Mesenchymal stem cell (in vitro differentiated cells and primary cell): ENCODE measurements at regions not wholly inside any gene's neighbourhood (a gene's known extent, or its start where the extent isn't known, plus 50 kb on each side); places are given as distances from the start of the nearest gene placed in this dataset.
"Not testable (repeated sequence)": the region's sequence is repeated elsewhere in the genome, so short reads cannot be mapped to it uniquely, and the experiment has no call there.

Source experiments
- DNase-seq: peaks from one replicate; pipeline ENCODE4 v3.0.0-alpha.2; 2013
- H2AFZ ChIP-seq: one replicate; pipeline ENCODE4 v1.6.1; 2013; ENCODE audit warnings: low read depth, mild to moderate bottlenecking, control low read depth, inconsistent platforms, low read length, moderate library complexity
- H2AK5ac ChIP-seq: 2 replicates; pipeline ENCODE4 v1.6.1; 2013; ENCODE audit warnings: low read length, moderate library complexity, mild to moderate bottlenecking, inconsistent platforms; ENCODE audit not compliant: severe bottlenecking
- H2BK120ac ChIP-seq: one replicate; pipeline ENCODE4 v1.6.1; 2013; ENCODE audit warnings: low read depth, mild to moderate bottlenecking, inconsistent platforms, low read length, moderate library complexity
- H2BK12ac ChIP-seq, 2 experiments: one replicate each; pipeline ENCODE4 v1.6.1; 2013; ENCODE audit warnings: inconsistent platforms in 2 of 2, low read length in 2 of 2, mild to moderate bottlenecking in 2 of 2, moderate library complexity in 2 of 2, control low read depth in 1 of 2
- H2BK15ac ChIP-seq: one replicate; pipeline ENCODE4 v1.6.1; 2013; ENCODE audit warnings: mild to moderate bottlenecking, low read depth, inconsistent platforms; ENCODE audit not compliant: poor library complexity, severe bottlenecking
- H2BK5ac ChIP-seq: 2 replicates; pipeline ENCODE4 v1.6.1; 2013; ENCODE audit warnings: low read depth, mild to moderate bottlenecking, low read length, control low read depth, inconsistent platforms; ENCODE audit not compliant: poor library complexity, severe bottlenecking
- H3K14ac ChIP-seq, 2 experiments: one replicate each; pipeline ENCODE4 v1.6.1; 2013; ENCODE audit warnings: inconsistent platforms in 2 of 2, low read length in 2 of 2, control low read depth in 1 of 2, mild to moderate bottlenecking in 1 of 2, moderate library complexity in 1 of 2
- H3K18ac ChIP-seq, 2 experiments: one replicate each; pipeline ENCODE4 v1.6.1; 2013; ENCODE audit warnings: inconsistent platforms in 2 of 2, low read length in 2 of 2, control low read depth in 1 of 2, low read depth in 1 of 2, mild to moderate bottlenecking in 1 of 2
- H3K23ac ChIP-seq, 2 experiments: one replicate each; pipeline ENCODE4 v1.6.1; 2013; ENCODE audit warnings: inconsistent platforms in 2 of 2, low read length in 2 of 2, mild to moderate bottlenecking in 2 of 2, moderate library complexity in 2 of 2, control low read depth in 1 of 2
- H3K27ac ChIP-seq: 2 replicates; pipeline ENCODE4 v1.5.1; 2013; ENCODE audit warnings: mild to moderate bottlenecking, moderate library complexity, low read length, control low read depth, inconsistent platforms; ENCODE audit not compliant: poor library complexity, severe bottlenecking
- H3K27me3 ChIP-seq, 2 experiments: 2 replicates each; pipeline versions ENCODE4 v1.6.1 to v1.7.0; 2013; ENCODE audit warnings: low read length in 2 of 2, mild to moderate bottlenecking in 2 of 2, moderate library complexity in 2 of 2, control low read depth in 1 of 2, inconsistent platforms in 1 of 2; ENCODE audit not compliant: control insufficient read depth in 1 of 2, insufficient read depth in 1 of 2
- H3K36me3 ChIP-seq, 2 experiments: 2 replicates each; pipeline versions ENCODE4 v1.6.1 to v1.7.0; 2013; ENCODE audit warnings: low read length in 2 of 2, control low read depth in 1 of 2, inconsistent platforms in 1 of 2, low read depth in 1 of 2, mild to moderate bottlenecking in 1 of 2; ENCODE audit not compliant: insufficient read depth in 2 of 2, control insufficient read depth in 1 of 2
- H3K4ac ChIP-seq, 2 experiments: one replicate each; pipeline ENCODE4 v1.6.1; 2013; ENCODE audit warnings: inconsistent platforms in 2 of 2, low read length in 2 of 2, mild to moderate bottlenecking in 2 of 2, moderate library complexity in 2 of 2, control low read depth in 1 of 2, low read depth in 1 of 2
- H3K4me1 ChIP-seq: 2 replicates; pipeline ENCODE4 v1.6.1; 2013; ENCODE audit warnings: low read depth, low read length, control low read depth; ENCODE audit not compliant: control insufficient read depth, insufficient read depth
- H3K4me2 ChIP-seq: 2 replicates; pipeline ENCODE4 v1.6.1; 2013; ENCODE audit warnings: low read length, mild to moderate bottlenecking, inconsistent platforms; ENCODE audit not compliant: poor library complexity, severe bottlenecking
- H3K4me3 ChIP-seq, 2 experiments: 2 replicates each; pipeline versions ENCODE4 v1.5.1 to v1.7.0; 2013; ENCODE audit warnings: low read length in 2 of 2, mild to moderate bottlenecking in 2 of 2, control low read depth in 1 of 2, low read depth in 1 of 2; ENCODE audit not compliant: insufficient read depth in 1 of 2
- H3K79me1 ChIP-seq: replicated peaks from 2 replicates; pipeline ENCODE4 v1.6.1; 2013; ENCODE audit warnings: mild to moderate bottlenecking, control low read depth, low read length, inconsistent platforms; ENCODE audit not compliant: poor library complexity, severe bottlenecking
- H3K9ac ChIP-seq: 2 replicates; pipeline ENCODE4 v1.7.0; 2013; ENCODE audit warnings: mild to moderate bottlenecking, low read length, moderate library complexity
- H3K9me3 ChIP-seq: 2 replicates; pipeline ENCODE4 v1.7.0; 2013; ENCODE audit warnings: mild to moderate bottlenecking, low read length; ENCODE audit not compliant: control insufficient read depth
- H4K8ac ChIP-seq: one replicate; pipeline ENCODE4 v1.6.1; 2013; ENCODE audit warnings: inconsistent platforms, mild to moderate bottlenecking, low read length, moderate library complexity
- H4K91ac ChIP-seq: one replicate; pipeline ENCODE4 v1.6.1; 2013; ENCODE audit warnings: mild to moderate bottlenecking, low read length, inconsistent platforms
- WGBS: methylation state at CpG from one replicate; pipeline ENCODE4 v1.1.7; 2013; ENCODE audit warnings: mixed read lengths; 5-methylcytosine and 5-hydroxymethylcytosine counted together

GRCh38 chr16:13848795-13849194 lies 71.2 kb upstream of the ERCC4 start:
- Histone ChIP-seq H3K9me3 (peaks cover 2% of the 10 kb centered on the region), H3K27ac (no peak overlapping the region), H3K18ac (no peak overlapping the region), H2AFZ (no peak overlapping the region), H3K36me3 (no peaks in the 10 kb centered on the region), H2BK5ac (no peak overlapping the region), H2BK15ac (no peak overlapping the region), H3K4me2 (no peak overlapping the region), H3K4me3 (no peak overlapping the region), H2AK5ac (no peak overlapping the region), H3K79me1 (no peaks in the 10 kb centered on the region), H4K8ac (no peak overlapping the region), H3K4ac (no peak overlapping the region), H3K14ac (no peak overlapping the region), H2BK12ac (no peak overlapping the region), H3K9ac (no peak overlapping the region), H3K23ac (no peak overlapping the region), H4K91ac (no peak overlapping the region), H3K27me3 (no peaks in the 10 kb centered on the region), H2BK120ac (no peak overlapping the region), H3K4me1 (no peaks in the 10 kb centered on the region)
- 64% methylated on average over 2 of the region's 2 CpGs for WGBS
- no peak for DNase-seq

DNA sequence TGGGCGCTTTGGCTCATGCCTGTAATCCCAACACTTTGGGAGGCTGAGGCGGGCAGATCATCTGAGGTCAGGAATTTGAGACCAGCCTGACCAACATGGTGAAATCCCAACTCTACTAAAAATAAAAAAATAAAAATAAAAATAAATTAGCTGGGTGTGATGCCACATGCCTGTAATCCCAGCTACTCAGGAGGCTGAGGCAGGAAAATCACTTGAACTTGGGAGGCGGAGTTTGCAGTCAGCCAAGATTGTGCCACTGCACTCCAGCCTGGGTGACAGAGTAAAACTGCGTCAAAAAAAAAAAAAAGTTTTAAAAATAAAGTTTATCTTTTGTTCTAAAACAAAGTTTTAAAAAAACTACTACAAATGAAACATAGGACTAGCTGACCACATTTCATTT lies 69.8 kb upstream of the ERCC4 start:
- DNase-seq, H3K4me1 ChIP-seq, H3K9me3 ChIP-seq, H4K8ac ChIP-seq, H3K27ac ChIP-seq, H2BK12ac ChIP-seq, H3K36me3 ChIP-seq, H3K4me3 ChIP-seq, H2BK15ac ChIP-seq, H3K27me3 ChIP-seq, H3K9ac ChIP-seq, H3K14ac ChIP-seq, H2AFZ ChIP-seq, H4K91ac ChIP-seq, H3K18ac ChIP-seq, H3K23ac ChIP-seq, H3K4ac ChIP-seq, H3K79me1 ChIP-seq, H2BK120ac ChIP-seq, H2AK5ac ChIP-seq, H2BK5ac ChIP-seq, H3K4me2 ChIP-seq: not testable (repeated sequence)
- 80% methylated on average over 1 of the region's 4 CpGs for WGBS

DNA sequence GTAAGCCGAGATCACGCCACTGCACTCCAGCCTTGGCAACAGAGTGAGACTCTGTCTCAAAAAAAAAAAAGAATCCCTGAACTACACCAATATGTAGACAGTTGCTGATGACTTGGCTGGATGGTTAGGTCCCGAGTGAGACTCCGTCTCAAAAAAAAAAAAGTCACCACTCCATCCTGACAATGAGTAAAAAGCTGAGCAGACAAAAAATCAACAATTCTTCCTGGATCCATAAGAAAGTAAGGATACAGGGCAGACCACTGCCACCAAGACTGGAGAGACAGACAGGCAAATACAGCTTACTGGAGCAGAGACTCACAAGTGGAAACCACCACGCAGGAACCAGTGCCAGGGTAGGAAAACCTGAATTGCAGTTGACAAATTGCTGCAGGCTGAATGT lies 67.1 kb upstream of the ERCC4 start:
- no peak for DNase-seq
- H3K14ac ChIP-seq = no peak overlapping the region
- no peak overlapping the region for H2AFZ ChIP-seq
- H4K91ac ChIP-seq = no peak overlapping the region
- H3K9ac ChIP-seq = no peak overlapping the region
- no peak overlapping the region for H3K27ac ChIP-seq
- no peaks in the 10 kb centered on the region for H3K4me1 ChIP-seq
- H3K18ac ChIP-seq = no peak overlapping the region
- H2BK15ac ChIP-seq = no peak overlapping the region
- 95% methylated on average over 3 of the region's 5 CpGs for WGBS
- H3K4me3 ChIP-seq = no peak overlapping the region
- H3K4ac ChIP-seq = no peak overlapping the region
- H2BK120ac ChIP-seq = no peak overlapping the region
- peaks cover 2% of the 10 kb centered on the region for H3K9me3 ChIP-seq
- no peak overlapping the region for H3K23ac ChIP-seq
- no peak overlapping the region for H2AK5ac ChIP-seq
- H3K4me2 ChIP-seq = no peak overlapping the region
- H3K36me3 ChIP-seq = no peaks in the 10 kb centered on the region
- H4K8ac ChIP-seq = no peak overlapping the region
- no peaks in the 10 kb centered on the region for H3K79me1 ChIP-seq
- no peaks in the 10 kb centered on the region for H3K27me3 ChIP-seq
- H2BK12ac ChIP-seq = no peak overlapping the region
- H2BK5ac ChIP-seq = no peak overlapping the region

DNA sequence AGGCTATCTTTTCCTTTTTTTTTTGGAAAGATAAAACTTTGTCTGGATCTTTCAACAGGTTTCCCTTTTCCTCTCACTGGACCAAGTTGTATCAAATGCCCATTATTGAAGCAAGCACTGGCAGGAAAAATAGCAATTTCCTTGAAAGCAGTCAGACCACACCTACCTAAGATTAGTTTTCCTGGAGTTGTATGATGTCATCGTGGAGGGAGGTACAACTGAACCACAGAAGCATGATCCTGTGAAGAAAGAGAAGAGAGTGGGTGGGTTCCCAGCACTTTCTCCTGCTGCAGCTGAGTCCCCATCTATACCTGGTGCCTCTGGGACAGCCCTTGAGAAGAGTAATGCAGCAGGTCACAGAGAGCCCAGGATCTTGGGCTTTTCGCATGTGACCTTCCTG lies 63.6 kb upstream of the ERCC4 start:
- Histone ChIP-seq H3K27ac (no peak overlapping the region), H3K79me1 (no peaks in the 10 kb centered on the region)

More for the DNA sequence above, 63.6 kb upstream of the ERCC4 start:
- no peaks in the 10 kb centered on the region for H3K4me1 ChIP-seq
- H3K14ac ChIP-seq = no peak overlapping the region
- H3K36me3 ChIP-seq = no peaks in the 10 kb centered on the region
- H3K4me2 ChIP-seq = no peak overlapping the region
- no peak overlapping the region for H3K18ac ChIP-seq
- H3K23ac ChIP-seq = no peak overlapping the region
- H4K8ac ChIP-seq = no peak overlapping the region
- no peaks in the 10 kb centered on the region for H3K9me3 ChIP-seq
- WGBS = 79% methylated on average over 2 of the region's 2 CpGs
- H2BK15ac ChIP-seq = no peak overlapping the region
- no peak overlapping the region for H2AFZ ChIP-seq
- no peak overlapping the region for H2BK120ac ChIP-seq
- DNase-seq = no peak
- H4K91ac ChIP-seq = no peak overlapping the region
- no peak overlapping the region for H2BK5ac ChIP-seq
- no peak overlapping the region for H3K9ac ChIP-seq
- H3K4ac ChIP-seq = no peak overlapping the region
- H3K27me3 ChIP-seq = no peaks in the 10 kb centered on the region
- H2AK5ac ChIP-seq = no peak overlapping the region
- no peak overlapping the region for H2BK12ac ChIP-seq
- no peak overlapping the region for H3K4me3 ChIP-seq
